IgD-negative memory B cell (primary cell): ENCODE measurements at regions not wholly inside any gene's neighbourhood (a gene's known extent, or its start where the extent isn't known, plus 50 kb on each side); places are given as distances from the start of the nearest gene placed in this dataset.
"Not testable (repeated sequence)": the region's sequence is repeated elsewhere in the genome, so short reads cannot be mapped to it uniquely, and the experiment has no call there.

Source experiments
- H3K27ac Mint-ChIP-seq, 3 donors: one replicate each; pipeline ENCODE4 v1.8.0; 2020 to 2022; ENCODE audit warnings: mild to moderate bottlenecking in 3 of 3, mixed read lengths in 3 of 3, moderate library complexity in 1 of 3
- H3K27me3 Mint-ChIP-seq: one replicate; pipeline ENCODE4 v1.8.0; 2021; ENCODE audit warnings: mixed read lengths
- H3K36me3 Mint-ChIP-seq: one replicate; pipeline ENCODE4 v1.8.0; 2020; ENCODE audit warnings: mild to moderate bottlenecking, mixed read lengths
- H3K4me1 Mint-ChIP-seq, 3 donors: one replicate each; pipeline ENCODE4 v1.8.0; 2020 to 2022; ENCODE audit warnings: mixed read lengths in 3 of 3, mild to moderate bottlenecking in 1 of 3
- H3K4me3 Mint-ChIP-seq, 4 donors: one replicate each; pipeline ENCODE4 v1.8.0; 2020 to 2022; ENCODE audit warnings: mild to moderate bottlenecking in 4 of 4, mixed read lengths in 4 of 4, moderate library complexity in 3 of 4
- H3K9me3 Mint-ChIP-seq, 3 donors: one replicate each; pipeline ENCODE4 v1.8.0; 2020 to 2021; ENCODE audit warnings: mixed read lengths in 3 of 3, mild to moderate bottlenecking in 1 of 3

DNA sequence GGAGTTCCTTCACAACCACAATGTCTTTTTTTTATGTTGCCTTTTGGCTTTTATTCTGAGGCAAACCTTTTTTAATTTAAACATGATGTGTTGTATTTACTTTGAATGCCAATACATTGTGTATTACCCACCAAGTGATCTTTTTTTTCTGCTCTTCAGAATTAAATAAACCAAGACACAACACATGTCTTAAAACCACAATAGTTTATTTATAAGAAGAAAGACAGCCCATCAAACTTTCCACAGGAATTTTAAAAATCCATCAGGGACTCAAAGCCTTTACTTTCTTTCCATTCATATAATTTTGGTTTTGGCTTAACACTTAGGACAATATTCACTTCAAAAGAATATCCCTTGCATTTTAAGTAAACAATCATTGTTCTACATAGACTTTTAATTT lies 321.8 kb upstream of the MEF2C start:
- no peak overlapping the region for H3K4me3 Mint-ChIP-seq
- peaks cover under 1 to 2% (median 2%) of the 10 kb centered on the region in 3 donors for H3K9me3 Mint-ChIP-seq
- H3K27ac Mint-ChIP-seq: no peak overlapping the region
- no peaks in the 10 kb centered on the region for H3K4me1 Mint-ChIP-seq
- H3K36me3 Mint-ChIP-seq: no peaks in the 10 kb centered on the region
- H3K27me3 Mint-ChIP-seq: no peaks in the 10 kb centered on the region

DNA sequence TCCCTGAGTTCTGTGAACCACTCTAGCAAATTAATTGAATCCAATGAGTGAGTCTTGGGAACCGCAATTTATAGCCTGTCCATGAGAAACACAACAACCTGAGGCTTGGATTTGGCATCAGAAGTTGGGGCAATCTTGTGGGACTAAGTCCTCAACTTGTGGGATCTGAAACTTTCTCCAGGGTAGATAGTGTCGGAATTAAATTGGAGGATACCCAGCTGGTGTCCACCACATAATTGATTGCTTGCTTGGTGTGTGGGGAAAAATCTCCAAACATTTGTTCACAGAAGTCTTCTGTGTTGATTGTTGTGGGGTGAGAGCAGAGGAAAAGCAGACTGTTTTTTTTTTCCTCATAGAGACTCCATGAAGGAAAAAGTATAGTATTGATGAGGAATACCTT lies 320.6 kb upstream of the MEF2C start:
- H3K36me3 Mint-ChIP-seq: no peaks in the 10 kb centered on the region
- H3K27me3 Mint-ChIP-seq: no peaks in the 10 kb centered on the region
- no peak overlapping the region for H3K27ac Mint-ChIP-seq
- H3K4me1 Mint-ChIP-seq: peaks cover 0 to 2% (median 0%) of the 10 kb centered on the region in 3 donors
- H3K9me3 Mint-ChIP-seq: peaks cover 2 to 10% (median 3%) of the 10 kb centered on the region in 3 donors
- H3K4me3 Mint-ChIP-seq: no peak overlapping the region

DNA sequence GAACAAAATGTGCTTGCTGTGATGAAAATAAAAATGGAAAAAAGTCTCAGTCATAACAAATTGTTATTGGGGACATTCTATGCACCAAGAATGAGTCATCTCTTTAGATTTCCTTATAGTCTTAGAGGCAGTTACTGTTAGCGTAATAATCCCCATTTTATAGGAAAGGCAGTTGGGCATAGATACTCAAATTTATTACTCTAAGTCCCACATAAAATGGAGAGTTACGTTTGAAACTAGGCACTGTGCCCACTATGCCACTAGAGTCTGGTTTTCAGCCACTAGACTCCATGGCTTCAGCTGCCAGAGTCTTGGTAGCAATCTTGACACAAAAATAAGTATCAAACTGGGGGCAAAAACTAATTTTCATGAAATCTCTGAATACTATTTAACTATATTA lies 317.9 kb upstream of the MEF2C start:
- Mint-ChIP-seq H3K27me3 (no peaks in the 10 kb centered on the region), H3K27ac (no peak overlapping the region), H3K4me3 (no peak overlapping the region), H3K36me3 (peaks cover 6% of the 10 kb centered on the region), H3K4me1 (peaks cover 0 to 2% (median 0%) of the 10 kb centered on the region in 3 donors), H3K9me3 (peaks cover 9 to 24% (median 18%) of the 10 kb centered on the region in 3 donors)

DNA sequence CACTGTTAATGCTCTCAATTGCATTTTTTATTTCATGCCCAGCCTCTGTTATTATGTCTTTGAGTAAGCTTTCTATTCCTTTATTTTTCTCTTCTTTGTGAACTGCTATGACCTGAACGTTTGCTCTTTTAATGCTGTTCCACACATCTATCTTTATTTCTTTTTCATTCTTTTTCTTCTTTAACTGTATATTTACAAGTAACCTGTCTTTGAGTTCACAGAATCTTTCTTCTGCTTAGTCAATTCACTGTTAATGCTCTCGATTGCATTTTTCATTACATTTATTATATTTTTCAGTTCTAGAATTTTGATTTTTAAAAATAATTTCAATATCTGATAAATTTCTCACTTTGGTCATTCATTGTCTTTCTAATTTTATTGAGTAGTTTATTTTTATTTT lies 316.3 kb upstream of the MEF2C start:
- Mint-ChIP-seq H3K4me3 (no peak overlapping the region), H3K27me3 (no peaks in the 10 kb centered on the region), H3K27ac (no peak overlapping the region), H3K36me3 (peaks cover 13% of the 10 kb centered on the region), H3K9me3 (peaks cover 17 to 35% (median 18%) of the 10 kb centered on the region in 3 donors), H3K4me1 (peaks cover 0 to 2% (median 0%) of the 10 kb centered on the region in 3 donors)

DNA sequence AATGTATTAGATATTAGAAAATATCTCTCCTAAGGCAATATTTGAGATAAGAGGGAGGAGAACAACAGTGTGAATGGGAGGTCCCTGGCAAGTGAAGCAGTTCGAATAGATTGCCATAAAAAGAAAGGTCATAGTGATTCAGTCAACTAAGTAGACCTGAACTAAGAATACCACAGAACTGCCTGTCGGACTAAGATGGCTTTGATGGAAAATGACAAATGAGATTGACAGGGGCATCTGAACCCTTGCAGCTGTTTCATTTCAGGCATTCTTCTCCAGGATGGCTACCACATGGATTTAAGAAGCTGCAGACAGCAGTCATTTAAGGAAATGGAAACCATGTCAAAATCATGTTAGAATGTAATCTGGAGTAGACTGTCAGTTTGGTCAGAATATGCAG lies 308.4 kb upstream of the MEF2C start:
- Mint-ChIP-seq H3K4me3 (no peak overlapping the region), H3K9me3 (peaks cover 5 to 12% (median 8%) of the 10 kb centered on the region in 3 donors), H3K4me1 (no peaks in the 10 kb centered on the region), H3K27me3 (no peaks in the 10 kb centered on the region), H3K36me3 (peaks cover 7% of the 10 kb centered on the region), H3K27ac (no peak overlapping the region)

DNA sequence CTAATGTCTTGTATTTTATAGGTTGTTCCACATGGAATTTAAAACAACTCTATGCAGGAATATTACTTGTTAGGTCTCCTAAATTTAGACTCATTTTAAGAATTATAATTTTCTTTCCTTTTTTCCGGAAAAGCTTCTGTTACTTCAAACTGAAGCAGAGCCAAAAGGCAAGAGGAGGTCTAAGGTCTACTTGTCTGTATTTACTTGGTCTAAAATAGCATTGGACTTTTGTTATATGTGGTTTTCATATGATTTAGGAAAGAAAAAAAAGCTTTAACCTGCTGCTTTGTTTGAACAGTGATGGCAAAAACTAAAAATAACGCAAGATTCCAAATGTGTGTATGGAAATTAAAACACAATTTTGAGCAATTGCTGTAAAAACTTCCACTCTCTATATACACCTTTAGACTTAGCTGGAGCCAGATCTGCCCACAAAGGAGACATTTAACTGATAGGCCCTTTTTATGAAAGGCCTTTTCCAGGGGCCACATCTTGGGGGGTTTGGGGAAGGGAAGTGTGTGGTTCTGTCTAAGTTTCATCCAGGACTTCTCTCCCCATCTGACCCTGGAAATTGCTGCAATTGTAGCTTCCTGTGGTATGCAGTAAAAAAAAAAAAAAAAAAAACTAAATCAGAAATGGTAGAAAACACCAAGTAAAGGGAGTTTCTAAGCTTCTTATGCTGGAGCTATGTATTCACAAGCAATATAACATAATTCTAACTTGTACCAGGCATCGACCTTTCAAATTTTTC lies 307.7 kb upstream of the MEF2C start:
- Mint-ChIP-seq H3K27me3 (no peaks in the 10 kb centered on the region), H3K9me3 (peaks cover 5 to 11% (median 8%) of the 10 kb centered on the region in 3 donors), H3K27ac (no peak overlapping the region), H3K4me1 (no peaks in the 10 kb centered on the region), H3K4me3 (no peak overlapping the region), H3K36me3 (peaks cover 7% of the 10 kb centered on the region)

DNA sequence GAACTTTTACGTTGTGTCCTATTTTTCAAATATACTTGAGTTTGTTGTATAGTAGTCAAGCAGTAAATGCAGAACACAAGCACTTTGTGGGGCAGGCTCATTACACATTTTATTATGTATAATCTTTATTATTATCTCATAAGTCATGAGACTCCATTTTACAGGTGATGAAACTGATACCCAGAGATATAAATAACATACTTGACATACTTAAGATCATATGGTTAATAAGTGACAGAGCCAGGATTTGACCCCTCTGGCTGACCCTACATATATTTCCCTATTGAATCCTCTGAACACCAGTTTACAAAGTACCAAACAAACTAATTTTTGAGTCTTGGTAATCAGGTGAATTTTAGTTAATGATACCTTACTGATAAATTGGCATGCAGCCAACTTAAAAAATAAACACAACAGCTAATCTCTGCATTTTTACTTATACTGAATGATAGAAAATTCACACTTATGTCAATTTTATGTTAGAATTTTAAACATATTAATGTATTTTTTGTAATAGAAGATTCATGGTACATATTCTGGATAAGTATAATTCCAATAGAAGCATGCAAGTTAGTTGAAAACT lies 305.0 kb upstream of the MEF2C start:
- H3K4me3 Mint-ChIP-seq: no peak overlapping the region
- peaks cover 0 to 2% (median 0%) of the 10 kb centered on the region in 3 donors for H3K9me3 Mint-ChIP-seq
- no peak overlapping the region for H3K27ac Mint-ChIP-seq
- H3K4me1 Mint-ChIP-seq: no peaks in the 10 kb centered on the region
- H3K36me3 Mint-ChIP-seq: peaks cover 1% of the 10 kb centered on the region
- no peaks in the 10 kb centered on the region for H3K27me3 Mint-ChIP-seq

DNA sequence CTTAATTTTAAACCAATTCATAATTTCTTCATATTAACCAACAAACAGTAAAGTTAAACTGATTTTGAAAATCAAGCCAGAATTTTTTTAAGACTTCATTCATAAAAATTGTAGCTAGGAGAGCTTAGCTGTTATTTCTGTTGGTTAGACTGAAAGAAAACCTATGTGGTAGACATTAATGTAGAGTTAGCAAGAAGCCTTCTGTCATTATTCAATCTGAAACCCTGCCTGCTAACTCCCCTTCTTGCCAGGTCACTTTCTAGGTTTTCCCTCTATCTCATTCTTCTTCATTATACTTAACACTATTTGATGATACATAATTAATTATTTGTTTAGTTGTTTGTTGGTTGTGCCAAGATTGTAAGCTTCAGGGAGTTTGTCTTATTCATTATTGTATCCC lies 304.3 kb upstream of the MEF2C start:
- no peaks in the 10 kb centered on the region for H3K27me3 Mint-ChIP-seq
- H3K4me1 Mint-ChIP-seq: no peaks in the 10 kb centered on the region
- H3K27ac Mint-ChIP-seq: no peak overlapping the region
- peaks cover 0 to 2% (median 0%) of the 10 kb centered on the region in 3 donors for H3K9me3 Mint-ChIP-seq
- peaks cover 4% of the 10 kb centered on the region for H3K36me3 Mint-ChIP-seq
- no peak overlapping the region for H3K4me3 Mint-ChIP-seq

DNA sequence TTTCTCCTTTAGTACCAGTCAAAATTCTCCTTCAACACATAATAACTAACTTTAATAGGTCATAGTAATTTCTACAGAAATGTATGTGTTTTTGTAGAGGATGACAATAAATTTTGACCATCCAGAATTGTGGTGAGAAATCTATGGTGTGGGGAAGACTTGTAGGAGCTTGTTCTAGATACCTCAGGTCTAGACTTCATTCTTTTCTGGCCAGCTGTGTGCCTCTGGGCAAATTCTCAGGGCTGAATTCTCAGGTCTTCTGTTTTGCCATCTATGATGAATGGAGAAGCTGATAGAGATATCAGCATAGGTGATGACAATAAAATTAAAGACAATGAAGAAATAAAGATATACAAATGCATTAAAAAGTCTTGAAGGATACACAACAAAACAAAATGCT lies 298.6 kb upstream of the MEF2C start:
- H3K9me3 Mint-ChIP-seq: no peaks in the 10 kb centered on the region
- no peak overlapping the region for H3K4me3 Mint-ChIP-seq
- no peak overlapping the region for H3K27ac Mint-ChIP-seq
- H3K27me3 Mint-ChIP-seq: no peaks in the 10 kb centered on the region
- H3K4me1 Mint-ChIP-seq: no peaks in the 10 kb centered on the region
- peaks cover 4% of the 10 kb centered on the region for H3K36me3 Mint-ChIP-seq

DNA sequence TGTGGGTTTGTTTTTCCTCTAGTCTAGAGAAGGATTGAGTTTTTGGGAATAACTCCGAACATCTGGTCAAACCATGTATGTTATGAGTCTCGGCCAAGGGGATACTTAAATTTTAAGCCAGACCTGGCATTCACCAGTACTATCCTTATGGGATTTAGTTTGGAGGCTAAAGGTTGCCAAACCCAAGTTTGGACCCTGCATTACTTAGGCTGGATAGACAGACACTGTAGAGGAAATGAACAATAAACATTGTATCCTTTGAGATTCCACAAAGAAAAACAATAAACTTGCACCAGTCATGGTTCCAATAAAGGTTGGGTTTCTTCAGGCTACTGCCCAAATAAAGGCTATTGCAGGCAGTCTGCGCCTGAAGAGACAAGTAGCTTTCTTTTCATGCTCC lies 296.7 kb upstream of the MEF2C start:
- no peak overlapping the region for H3K27ac Mint-ChIP-seq
- H3K4me3 Mint-ChIP-seq: no peak overlapping the region
- H3K36me3 Mint-ChIP-seq: peaks cover 4% of the 10 kb centered on the region
- H3K4me1 Mint-ChIP-seq: no peaks in the 10 kb centered on the region
- no peaks in the 10 kb centered on the region for H3K27me3 Mint-ChIP-seq
- no peaks in the 10 kb centered on the region for H3K9me3 Mint-ChIP-seq

DNA sequence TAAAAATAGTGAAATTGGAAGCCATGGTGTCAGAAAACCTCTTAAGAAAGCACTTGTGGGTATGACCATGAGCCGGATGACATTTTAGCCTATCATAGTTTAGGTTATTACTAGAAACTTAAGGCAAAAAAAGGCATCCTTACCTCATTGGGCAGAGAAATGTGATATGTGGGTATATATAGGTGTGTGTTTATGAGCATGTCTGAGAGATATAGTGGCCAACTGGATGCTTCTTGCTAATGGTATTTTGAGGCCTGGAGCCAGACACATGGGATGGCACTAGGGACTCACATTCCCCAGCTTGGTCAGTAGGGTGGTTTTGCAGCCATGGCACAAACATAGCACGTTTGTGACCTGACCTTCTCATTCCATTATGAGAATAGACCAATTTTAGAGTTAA lies 295.6 kb upstream of the MEF2C start:
- no peaks in the 10 kb centered on the region for H3K9me3 Mint-ChIP-seq
- H3K4me3 Mint-ChIP-seq: no peak overlapping the region
- no peaks in the 10 kb centered on the region for H3K4me1 Mint-ChIP-seq
- peaks cover 3% of the 10 kb centered on the region for H3K36me3 Mint-ChIP-seq
- H3K27me3 Mint-ChIP-seq: no peaks in the 10 kb centered on the region
- H3K27ac Mint-ChIP-seq: no peak overlapping the region

DNA sequence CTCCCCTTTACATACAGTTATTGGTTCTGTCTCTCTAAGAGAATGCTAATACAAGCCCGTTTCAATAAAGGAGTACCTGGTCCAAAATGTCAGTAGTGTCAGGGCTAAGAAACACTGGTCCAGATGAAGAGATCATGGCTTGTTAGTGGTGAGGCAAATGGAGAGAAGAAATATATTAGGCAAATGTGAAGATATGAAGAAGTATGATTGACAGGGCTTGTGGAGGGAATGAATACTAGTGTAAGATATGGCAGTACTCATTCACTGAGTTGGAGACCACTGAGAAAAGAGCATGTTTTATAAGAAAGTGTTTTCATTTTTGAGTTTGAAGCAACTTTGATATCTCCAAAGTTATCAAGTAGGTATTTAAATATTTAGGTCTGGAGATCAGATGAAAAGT lies 290.5 kb upstream of the MEF2C start:
- no peaks in the 10 kb centered on the region for H3K36me3 Mint-ChIP-seq
- no peak overlapping the region for H3K27ac Mint-ChIP-seq
- H3K27me3 Mint-ChIP-seq: no peaks in the 10 kb centered on the region
- H3K9me3 Mint-ChIP-seq: peaks cover 0 to 1% (median 0%) of the 10 kb centered on the region in 3 donors
- H3K4me1 Mint-ChIP-seq: peaks cover 8% of the 10 kb centered on the region in 3 donors
- H3K4me3 Mint-ChIP-seq: no peak overlapping the region

DNA sequence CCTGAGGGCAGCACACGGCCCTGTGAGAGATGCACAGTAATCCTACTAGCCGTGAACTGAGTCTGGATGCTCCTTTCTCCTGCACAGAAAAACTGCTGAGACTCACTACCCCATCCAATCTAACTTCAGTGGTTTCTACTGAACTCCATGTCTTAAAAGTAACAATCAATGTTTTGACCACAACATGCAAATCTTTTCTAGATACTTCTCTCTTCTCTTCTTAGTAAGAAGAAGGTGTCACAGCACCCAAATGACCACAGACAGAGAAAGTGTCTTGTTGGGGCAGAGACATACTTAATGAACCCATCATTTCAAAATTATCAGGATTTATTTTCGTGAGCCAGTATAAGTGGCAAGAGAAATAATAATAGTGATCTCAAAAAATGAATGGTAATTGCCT lies 285.8 kb upstream of the MEF2C start:
- Mint-ChIP-seq H3K9me3 (peaks cover 0 to 9% (median 0%) of the 10 kb centered on the region in 3 donors), H3K36me3 (no peaks in the 10 kb centered on the region), H3K4me1 (peaks cover 9 to 12% (median 10%) of the 10 kb centered on the region in 3 donors), H3K27me3 (no peaks in the 10 kb centered on the region), H3K27ac (peak overlapping the region in 1 of 3 donors; percentile 7), H3K4me3 (peak overlapping the region in 1 of 4 donors; percentile 13)

DNA sequence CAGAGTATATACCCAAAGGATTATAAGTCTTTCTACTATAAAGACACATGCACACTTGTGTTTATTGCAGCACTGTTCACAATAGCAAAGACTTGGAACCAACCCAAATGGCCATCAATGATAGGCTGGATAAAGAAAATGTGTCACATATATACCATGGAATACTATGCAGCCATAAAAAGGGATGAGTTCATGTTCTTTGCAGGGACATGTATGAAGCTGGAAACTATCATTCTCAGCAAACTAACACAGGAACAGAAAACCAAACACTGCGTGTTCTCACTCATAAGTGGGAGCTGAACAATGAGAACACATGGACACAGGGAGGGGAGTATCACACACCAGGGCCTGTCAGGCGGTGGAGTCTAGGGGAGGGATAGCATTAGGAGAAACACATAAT lies 281.7 kb upstream of the MEF2C start:
- peaks cover 9 to 12% (median 10%) of the 10 kb centered on the region in 3 donors for H3K4me1 Mint-ChIP-seq
- H3K36me3 Mint-ChIP-seq, H3K4me3 Mint-ChIP-seq, H3K27me3 Mint-ChIP-seq: not testable (repeated sequence)
- H3K9me3 Mint-ChIP-seq: peaks cover 2 to 10% (median 4%) of the 10 kb centered on the region in 3 donors
- peak overlapping the region in 1 of 3 donors; percentile 68 for H3K27ac Mint-ChIP-seq

DNA sequence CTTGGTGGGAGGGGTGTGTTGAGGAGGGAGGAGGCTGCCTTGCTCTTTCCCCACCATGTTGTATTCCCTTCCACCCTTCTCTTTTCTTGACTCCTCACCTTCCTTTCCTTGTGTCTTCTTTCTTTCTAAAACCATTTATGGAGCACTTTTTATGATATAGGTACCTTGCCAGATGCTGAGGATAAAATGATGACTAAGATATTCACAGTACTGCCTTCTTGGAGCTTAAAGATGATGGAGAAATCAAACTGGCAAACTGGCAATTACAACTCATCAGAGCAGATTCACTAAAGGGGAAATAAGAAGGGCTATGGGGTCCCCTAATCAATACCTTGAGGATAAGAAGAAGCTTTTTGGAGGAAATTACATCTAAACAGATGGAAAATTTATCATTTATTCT lies 273.2 kb upstream of the MEF2C start:
- Mint-ChIP-seq H3K4me3 (no peak overlapping the region), H3K9me3 (peaks cover 1 to 6% (median 2%) of the 10 kb centered on the region in 3 donors), H3K27me3 (no peaks in the 10 kb centered on the region), H3K36me3 (peaks cover 4% of the 10 kb centered on the region), H3K27ac (no peak overlapping the region), H3K4me1 (peaks cover 0 to 2% (median 0%) of the 10 kb centered on the region in 3 donors)

DNA sequence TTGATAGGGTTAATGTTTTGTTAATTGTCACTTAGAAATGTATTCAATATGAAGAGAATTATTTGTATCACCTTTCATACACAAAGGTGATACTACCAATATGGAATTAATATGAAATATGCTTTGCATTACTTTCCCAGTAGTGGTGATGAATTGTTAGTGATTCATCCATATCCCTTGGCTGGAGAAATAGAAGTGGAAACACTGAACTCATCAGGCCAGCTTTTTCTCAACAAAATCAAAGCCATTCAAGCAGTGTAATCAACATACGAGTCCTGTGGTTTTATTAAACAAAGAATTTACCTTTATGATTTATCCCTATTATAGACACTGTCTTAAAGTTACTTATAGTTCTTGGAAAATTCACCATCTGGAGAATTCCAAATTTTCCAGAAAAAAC lies 264.0 kb upstream of the MEF2C start:
- H3K27me3 Mint-ChIP-seq: no peaks in the 10 kb centered on the region
- H3K4me3 Mint-ChIP-seq: no peak overlapping the region
- H3K4me1 Mint-ChIP-seq: no peaks in the 10 kb centered on the region
- peaks cover 3% of the 10 kb centered on the region for H3K36me3 Mint-ChIP-seq
- H3K9me3 Mint-ChIP-seq: peaks cover 0 to 5% (median 2%) of the 10 kb centered on the region in 3 donors
- H3K27ac Mint-ChIP-seq: no peak overlapping the region
